HG03025 (cell line): ENCODE measurements at regions not wholly inside any gene's neighbourhood (a gene's known extent, or its start where the extent isn't known, plus 50 kb on each side); places are given as distances from the start of the nearest gene placed in this dataset.
"Not testable (repeated sequence)": the region's sequence is repeated elsewhere in the genome, so short reads cannot be mapped to it uniquely, and the experiment has no call there.

Experiments used
- ATAC-seq: cut with Tn5 transposase; IDR thresholded peaks from one replicate; pipeline ENCODE4 v1.9.1; 2021; ENCODE audit warnings: mild to moderate bottlenecking, moderate library complexity; ENCODE audit not compliant: unreplicated experiment, low FRiP score

GRCh38 chr6:51456282-51456681, 631.1 kb downstream of the PKHD1 start:
- ATAC-seq: no peak

DNA sequence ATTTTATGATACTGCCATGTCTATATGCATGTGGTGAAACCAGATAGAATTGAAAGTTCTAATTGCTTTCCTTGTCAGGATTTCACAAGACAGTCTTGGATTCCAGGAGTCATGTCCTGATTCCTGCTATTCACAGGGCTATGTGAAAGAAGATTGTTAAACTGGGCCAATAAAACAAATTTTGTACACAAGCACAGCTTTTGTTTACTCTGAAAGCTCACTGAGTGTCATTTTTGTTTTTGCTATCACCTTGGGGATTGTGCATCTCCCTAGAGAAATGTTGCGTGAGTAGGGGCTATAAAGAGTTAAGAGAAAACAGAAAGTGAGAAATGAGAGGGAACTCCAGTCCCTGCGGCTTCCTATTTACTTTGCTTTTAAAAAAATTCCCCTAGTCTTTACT, 627.5 kb downstream of the PKHD1 start:
- ATAC-seq: peak; percentile 84

GRCh38 chr6:51462896-51463295, 624.5 kb downstream of the PKHD1 start:
- no peak for ATAC-seq

GRCh38 chr6:51463321-51463720, 624.1 kb downstream of the PKHD1 start:
- no peak for ATAC-seq

GRCh38 chr6:51464956-51465355, 622.5 kb downstream of the PKHD1 start:
- ATAC-seq: no peak

- no peak for ATAC-seq
Measured at GRCh38 chr6:51466427-51466826, 621.0 kb downstream of the PKHD1 start.

- no peak for ATAC-seq
Measured at GRCh38 chr6:51467231-51467952, 620.0 kb downstream of the PKHD1 start.

DNA sequence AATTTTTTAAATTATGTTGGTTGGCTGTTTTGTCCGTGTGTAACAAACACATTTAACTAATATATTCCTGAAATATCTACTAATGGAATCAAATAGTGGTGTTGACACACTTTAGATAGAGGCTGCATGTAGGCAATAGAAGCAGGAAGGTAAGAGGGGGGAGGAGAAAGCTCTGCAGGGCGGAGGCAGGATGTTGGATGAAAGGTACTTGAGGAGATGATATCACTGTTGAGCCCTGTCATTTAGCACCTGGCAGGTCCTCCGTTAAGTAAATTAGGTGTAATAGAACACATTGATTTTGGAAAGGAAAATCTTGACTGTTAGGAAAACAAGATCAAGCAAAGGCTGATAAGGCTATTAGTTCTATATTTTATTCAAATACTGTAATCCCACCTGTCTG, 618.7 kb downstream of the PKHD1 start:
- no peak for ATAC-seq

GRCh38 chr6:51472745-51473487, 614.5 kb downstream of the PKHD1 start:
- no peak for ATAC-seq

DNA sequence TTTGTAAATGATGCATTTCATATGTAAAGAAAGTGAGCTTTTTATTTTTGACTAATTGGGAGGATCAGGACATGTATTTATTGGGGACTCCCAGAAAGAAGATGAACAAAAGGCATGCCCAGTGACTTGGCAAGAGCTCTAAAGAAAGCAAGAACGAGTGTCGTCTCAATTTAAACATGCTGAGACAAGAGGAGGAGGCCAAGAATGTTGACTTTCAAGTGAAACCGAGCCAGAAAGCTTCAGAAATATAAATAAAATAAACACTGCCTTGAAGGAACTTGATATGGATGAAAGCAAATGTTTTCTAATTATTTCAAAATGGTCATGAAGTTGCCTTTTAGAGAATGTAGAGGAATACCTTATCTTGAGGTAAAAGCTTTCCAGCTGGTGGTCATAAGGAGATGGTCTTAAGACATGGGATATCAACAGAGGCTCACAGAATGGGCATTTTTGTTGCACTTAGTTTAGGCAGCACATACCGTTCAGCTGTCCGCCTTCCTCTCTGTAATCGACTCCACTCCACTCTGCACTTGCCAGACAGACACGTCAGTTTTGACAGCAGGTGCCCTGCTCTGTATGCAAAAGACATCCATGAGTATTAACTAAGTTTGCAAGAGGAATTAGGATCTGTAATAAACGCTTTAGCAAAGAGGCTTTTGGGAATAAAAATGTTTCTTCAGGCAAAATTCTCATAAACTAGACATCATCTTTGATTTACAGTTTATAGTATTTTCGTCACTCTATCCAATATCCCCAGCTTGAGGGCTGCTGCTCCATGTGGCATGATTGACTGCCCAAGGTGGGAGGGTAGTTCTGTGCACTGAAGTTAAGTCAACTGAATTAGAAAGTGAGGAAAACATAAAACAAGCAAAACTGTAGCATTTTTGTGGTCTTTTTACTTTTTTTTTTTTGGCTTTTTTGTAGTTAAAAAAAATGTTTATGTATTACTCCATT, 613.1 kb downstream of the PKHD1 start:
- ATAC-seq: no peak

DNA sequence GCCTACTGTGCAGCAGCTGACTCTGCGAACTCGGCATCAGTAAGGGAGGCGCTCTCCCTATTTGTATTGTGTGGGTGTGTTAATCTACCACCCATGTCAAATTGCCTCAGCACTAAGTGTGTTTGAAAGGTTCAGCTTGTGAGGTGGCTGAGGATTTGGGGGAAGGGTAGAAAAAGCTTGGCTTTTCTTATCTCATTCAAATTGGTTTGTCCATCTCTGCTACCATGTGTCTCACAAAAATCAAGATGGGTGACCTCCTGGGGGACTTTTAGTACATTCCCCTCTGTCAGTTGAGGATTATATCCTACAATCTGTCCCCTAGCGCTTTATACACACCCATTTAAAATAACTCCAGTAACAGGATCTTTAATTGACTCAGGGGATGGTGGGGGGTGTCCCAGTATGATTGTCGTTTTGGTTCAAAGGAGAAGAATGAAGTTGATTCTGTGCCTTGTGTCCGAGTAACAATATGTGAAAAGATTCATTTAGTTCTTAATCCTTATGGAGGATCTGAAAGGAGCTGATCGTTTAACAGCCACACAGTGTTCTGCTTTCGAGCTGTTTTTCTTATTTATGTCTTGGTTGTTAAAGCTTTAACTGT, 609.6 kb downstream of the PKHD1 start:
- no peak for ATAC-seq

- ATAC-seq: no peak
Measured at GRCh38 chr6:51479296-51479695, 608.1 kb downstream of the PKHD1 start.

- ATAC-seq: no peak
Measured at GRCh38 chr6:51480040-51480439, 607.4 kb downstream of the PKHD1 start.

GRCh38 chr6:51485869-51486268, 601.5 kb downstream of the PKHD1 start:
- ATAC-seq: not testable (repeated sequence)

GRCh38 chr6:51487937-51488336, 599.5 kb downstream of the PKHD1 start:
- no peak for ATAC-seq

- ATAC-seq: no peak
Measured at GRCh38 chr6:51489133-51489532, 598.3 kb downstream of the PKHD1 start.

DNA sequence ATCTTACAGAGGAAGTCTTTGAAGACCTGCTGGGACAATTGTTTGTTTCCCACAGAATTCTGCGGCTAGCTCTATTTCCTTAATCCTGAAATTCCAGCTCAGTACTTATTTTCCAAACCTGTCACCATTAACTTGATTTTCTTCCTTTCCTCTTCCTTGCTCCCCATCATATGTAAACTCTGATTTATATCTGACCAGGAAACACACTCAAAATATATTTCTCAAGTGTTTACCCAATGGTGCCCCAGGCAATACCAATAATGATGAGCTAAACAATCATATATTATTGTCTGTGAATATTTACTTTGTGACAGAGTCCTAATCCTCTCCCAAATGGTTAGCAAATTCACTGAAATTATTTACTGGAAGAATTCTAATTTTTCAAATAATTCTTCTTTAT, 597.3 kb downstream of the PKHD1 start:
- no peak for ATAC-seq

- ATAC-seq: no peak
Measured at GRCh38 chr6:51494342-51494741, 593.1 kb downstream of the PKHD1 start.

- ATAC-seq: no peak
Measured at GRCh38 chr6:51495096-51495495, 592.3 kb downstream of the PKHD1 start.

DNA sequence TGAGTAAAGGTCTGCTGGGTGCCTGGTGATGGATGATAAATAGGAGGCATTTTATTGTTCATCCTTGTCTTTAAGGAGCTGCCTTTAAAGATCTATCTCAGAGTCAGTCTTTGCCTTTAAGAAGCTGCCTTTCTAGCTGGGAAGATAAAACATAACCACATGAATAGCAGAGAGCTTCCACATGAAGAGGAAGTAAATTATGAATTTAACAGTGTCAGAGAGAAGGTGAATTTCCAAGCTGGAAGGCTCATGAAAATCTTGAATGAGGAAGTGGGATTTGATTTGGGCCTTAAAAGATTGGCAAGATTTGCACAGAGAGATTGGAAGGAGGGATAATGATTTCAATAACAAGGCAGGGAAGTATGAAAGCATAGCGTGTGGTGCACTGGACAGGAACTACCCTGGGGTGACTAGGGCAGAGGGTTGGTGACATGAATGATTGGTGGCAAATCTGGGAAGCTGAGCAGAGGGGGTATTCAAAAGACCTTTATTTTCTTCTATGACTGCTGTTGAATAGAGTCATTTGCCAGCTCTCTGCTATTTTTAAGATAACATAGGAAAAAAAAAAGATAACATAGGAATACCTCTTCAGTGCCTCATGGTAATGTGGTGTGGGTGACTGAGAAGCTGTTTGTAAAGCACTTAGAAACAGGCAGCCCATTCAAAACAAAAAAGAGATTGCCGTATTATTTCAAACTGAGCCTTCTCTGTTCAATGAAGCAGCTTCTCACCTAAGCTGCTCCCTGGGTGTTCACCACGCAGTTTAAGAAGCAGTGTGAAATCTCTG, 591.6 kb downstream of the PKHD1 start:
- ATAC-seq: no peak
